ENCODE measurements at regions not wholly inside any gene's neighbourhood (a gene's known extent, or its start where the extent isn't known, plus 50 kb on each side); places are given as distances from the start of the nearest gene placed in this dataset.
"Not testable (repeated sequence)": the region's sequence is repeated elsewhere in the genome, so short reads cannot be mapped to it uniquely, and the experiment has no call there.

DNA sequence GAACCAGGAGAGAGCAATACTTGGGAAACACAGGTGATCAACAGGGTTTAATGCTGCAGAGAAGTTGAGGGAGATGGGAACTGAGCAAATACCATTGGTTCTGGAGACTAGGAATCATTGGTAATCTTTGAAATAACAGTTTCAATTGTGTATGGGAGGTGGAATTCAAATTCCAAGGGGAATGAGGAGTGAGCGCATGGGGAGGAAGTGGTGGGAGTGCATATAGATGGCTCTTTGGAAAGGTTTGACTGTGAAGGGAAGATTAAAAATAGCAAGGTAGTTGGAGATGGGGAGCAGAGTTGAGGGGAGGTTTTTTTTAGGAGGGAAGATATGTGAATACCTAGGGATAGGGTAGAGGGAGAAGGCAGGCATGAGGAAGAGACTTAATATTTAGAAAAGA lies 51.1 kb upstream of the ROPN1 start:
- no peak for DNase-seq (ENCODE audit: low read depth in 2 of 2)

DNA sequence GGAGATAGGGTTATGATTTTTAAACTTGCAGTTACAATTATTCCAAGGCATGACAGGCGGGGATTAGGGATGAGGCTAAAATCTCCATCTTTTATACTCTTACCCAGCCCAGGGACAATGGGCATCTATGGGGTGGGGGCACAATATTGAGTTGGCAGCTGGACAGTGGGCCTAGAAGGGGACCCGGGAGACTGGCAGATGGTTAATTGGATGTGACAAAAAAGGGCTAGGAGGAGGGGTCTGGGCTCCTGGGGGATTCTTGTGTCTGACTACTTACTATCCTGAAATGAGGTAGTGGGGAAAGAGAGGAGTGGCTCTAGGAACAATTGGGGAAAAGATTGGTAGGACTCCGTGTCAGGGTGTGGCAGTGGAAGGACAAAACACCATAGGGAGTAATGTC lies 53.0 kb upstream of the ROPN1 start:
- no peak for DNase-seq (ENCODE audit: low read depth in 2 of 2)

- DNase-seq (ENCODE audit: low read depth in 2 of 2), result no peak
Measured at GRCh38 chr3:124048967-124049798, 57.3 kb upstream of the ROPN1 start.

DNA sequence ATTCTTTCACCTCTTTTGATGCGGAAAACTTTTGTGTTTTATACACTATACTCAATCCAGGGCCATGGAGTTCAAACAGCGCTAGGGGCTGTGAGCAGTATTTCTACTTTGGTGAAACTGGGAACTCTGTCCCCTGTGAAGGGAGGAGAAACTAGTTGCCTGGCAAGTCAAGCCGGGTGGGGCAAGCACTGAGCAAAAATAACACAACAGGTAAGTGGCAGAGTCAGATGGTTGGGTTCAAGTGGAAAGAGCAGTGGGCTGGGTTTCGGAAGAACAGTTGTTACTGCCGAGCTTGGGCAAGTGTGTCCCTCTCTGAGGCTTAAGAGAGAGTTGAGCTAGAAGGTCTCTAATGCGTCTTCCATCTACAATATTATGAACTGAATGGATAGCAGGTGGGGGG lies 59.7 kb upstream of the ROPN1 start:
- DNase-seq (ENCODE audit: low read depth in 2 of 2), result no peak

GRCh38 chr3:124053871-124054270 lies 61.9 kb upstream of the ROPN1 start:
- DNase-seq (ENCODE audit: low read depth in 2 of 2), result no peak

- no peak for DNase-seq (ENCODE audit: low read depth in 2 of 2)
Measured at GRCh38 chr3:124056846-124057245, 64.9 kb upstream of the ROPN1 start.

DNA sequence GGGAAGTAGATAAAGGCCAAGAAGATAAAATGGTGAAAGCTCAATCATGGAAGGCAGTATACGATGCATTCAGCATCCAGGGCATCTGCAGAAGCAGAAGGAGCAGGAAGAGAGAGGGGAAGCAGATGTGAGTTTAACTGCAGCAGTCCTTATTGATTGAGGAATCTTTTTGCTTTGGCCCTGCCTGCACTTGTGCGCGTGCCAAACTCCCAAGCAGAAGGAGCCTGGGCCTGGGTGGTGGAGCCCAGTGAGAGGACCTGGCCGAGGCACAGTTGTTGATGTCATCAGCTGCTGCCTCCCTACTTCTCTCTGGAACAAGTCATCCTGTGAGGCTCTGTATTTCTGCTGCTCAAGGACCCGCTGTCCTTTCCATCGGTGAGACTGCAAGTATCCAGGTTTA lies 65.5 kb upstream of the ROPN1 start:
- no peak for DNase-seq (ENCODE audit: low read depth in 2 of 2)

DNA sequence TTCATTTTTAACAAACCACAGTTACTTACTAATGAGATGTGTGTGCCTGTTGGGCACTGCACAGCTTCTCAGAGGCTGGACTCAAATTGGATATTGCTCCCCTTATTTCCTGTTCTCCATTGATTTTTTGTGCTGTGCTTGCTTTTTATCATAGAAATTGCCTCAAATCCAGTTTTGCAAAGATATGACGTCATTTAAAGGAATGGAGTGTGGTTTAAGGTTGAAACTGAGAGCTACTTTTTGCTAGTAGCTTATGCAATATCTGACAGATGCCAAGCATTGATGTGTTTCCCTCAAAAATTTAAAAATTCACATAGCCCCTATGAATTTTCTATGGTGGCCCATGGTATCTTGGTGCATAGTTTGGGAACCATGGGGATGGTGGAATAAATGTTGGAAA lies 67.7 kb upstream of the ROPN1 start:
- DNase-seq (ENCODE audit: low read depth in 2 of 2), result no peak

DNA sequence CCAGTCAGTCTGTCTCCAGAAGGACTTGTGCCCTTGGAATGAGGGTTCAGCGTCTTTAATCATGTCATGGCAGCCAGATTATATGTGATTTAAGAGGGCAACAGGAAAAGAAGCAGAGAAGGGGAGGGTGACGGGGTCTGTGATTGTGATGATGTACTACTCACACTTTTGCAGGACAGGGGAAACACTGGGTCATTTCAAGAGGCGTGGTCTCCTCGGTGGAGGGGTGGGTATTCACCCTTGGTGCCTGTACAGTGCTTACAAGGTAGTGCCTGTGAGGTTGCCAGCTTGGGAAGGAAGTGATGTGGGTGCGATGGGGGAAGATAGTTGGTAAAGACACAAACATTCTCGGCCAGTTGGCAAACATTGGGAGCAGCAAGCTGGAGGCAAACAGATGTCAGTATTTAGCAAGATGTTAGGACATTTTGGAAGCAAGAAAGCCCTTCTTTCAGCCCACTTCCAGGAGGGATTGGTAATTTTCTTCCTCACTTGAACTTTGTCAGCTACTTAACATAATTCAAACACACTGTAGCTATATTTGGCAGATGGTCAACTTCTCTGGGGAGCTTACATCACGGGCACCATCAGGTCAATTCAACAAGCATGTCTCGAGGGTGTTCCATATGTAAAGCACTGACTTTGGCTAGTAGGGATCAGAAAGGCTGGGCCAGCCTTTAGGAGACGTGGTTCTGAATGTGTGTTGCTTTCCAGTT lies 71.4 kb upstream of the ROPN1 start:
- DNase-seq (ENCODE audit: low read depth in 2 of 2), result no peak

GRCh38 chr3:124064050-124064449 lies 72.1 kb upstream of the ROPN1 start:
- DNase-seq (ENCODE audit: low read depth in 2 of 2), result no peak

DNA sequence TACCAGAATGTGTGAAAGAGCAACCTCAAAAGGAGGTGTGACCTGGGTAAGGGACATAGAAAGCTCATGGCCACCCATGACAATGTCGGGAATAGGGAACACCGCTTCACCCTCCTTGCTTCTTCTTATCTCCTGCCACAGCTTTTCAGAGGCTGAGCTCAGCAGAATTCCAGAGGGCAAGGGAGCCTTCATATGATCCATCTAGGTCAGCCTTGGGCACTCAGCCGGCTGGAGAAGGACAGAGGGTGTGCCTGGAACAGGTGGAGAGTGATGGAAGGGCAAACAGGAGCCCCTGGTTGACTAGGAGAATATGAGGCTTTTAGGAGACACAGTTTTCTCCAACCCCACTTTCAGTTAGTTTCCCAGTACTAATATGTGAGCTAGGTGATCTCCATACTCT lies 74.6 kb upstream of the ROPN1 start:
- not testable (repeated sequence) for DNase-seq (ENCODE audit: low read depth in 2 of 2)

DNA sequence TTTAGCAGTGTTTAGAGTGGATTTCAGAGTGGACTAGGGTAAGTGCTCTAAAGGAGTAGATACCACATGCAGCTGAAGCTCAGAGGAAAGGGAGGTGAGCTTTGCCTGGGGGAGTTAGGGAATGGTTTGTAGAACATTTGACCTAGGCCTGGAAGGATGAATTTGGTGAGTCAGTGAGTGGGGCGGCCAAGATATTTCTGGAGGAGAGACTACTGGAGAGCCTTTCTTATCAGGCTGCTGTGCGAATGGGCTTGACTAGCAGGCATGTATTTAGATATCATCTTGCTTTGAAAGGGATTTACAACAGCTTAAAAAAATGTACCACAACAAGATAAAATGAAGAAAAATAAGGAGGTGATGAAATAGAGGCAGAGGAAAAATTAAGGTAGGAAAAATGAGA lies 77.8 kb upstream of the ROPN1 start:
- DNase-seq (ENCODE audit: low read depth in 2 of 2), result not testable (repeated sequence)

DNA sequence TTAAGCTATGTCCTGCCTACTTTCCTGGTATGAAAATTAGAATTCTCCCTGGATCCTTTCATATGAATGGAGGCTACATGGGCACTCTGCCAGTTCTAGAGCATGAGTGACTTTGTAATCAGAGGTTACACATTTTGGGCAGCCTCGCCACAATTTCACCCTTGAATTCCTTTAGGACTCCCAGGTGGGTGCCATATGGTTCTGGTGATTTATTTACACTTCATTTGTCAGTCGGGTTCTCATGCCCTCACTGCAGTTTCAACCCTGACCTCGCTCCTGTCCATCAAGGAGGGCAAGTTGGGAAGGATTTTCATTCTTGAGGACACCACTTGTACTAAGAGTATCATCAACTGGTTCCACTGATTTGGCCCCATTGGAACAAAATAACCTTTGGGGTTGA lies 83.2 kb upstream of the ROPN1 start:
- not testable (repeated sequence) for DNase-seq (ENCODE audit: low read depth in 2 of 2)

DNA sequence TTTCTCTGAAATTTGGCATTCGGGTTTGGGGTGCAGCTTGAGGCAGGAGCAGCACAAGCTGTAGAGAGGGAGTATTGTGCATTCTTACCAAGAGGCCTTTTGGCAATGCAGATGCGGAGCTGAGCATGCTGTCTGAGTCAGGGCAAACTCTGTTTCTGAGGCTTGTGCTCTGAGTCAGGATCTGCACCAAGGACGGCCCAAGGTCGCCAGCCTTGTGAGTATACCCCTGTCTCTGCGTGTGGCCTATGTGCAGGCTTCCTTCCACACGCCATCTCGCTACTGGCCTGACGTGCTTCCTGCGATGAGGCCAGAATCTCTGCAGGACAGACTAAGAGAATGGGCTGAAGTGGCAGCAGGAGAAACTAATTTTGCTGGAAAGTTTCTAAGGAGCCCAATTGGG lies 83.8 kb upstream of the ROPN1 start:
- no peak for DNase-seq (ENCODE audit: low read depth in 2 of 2)

- DNase-seq (ENCODE audit: low read depth in 2 of 2), result no peak
Measured at GRCh38 chr3:124076235-124076634, 84.3 kb upstream of the ROPN1 start.

DNA sequence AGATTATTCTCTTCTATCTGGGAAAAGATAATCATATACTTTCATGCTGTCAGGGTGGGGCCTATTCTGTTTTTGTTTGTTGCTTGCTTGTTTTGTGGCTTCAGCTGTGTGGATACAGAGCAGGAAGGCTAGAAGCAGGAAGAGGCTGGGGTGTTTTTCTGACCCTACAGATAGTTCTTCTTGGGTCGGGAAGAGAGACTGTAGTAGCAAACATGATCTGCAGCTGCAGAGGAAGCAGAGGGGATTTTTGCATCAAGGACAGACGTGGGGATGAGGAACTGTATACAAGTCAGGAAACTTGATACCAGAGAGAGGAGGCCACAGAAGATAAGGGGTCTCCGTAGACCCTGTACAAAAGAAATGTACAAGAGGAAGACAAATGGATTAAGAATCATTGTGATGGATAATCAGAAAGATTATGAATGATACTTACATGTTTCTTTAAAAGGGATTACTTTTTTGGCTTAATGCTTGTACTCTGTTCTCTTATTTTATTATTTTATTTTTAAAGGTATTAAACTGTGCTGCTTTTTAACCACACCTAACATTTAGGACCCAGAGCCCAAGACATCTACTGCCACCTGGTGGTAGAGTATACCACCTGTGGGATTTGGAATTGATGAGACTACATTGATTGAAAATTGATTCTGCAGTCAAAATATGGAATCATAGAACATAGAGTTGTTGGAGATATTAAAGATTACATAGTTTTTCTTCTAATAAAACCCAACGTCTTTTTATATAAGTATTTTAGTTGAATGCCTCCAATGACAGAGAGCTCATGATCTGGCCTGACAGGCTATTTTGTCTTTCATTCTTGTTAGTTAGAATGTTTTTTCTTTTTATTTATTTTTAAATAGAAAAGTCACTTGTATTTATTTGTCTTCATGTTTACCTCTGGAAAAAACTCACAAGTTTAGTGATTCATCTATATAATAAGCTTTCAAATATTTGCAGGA lies 87.3 kb upstream of the ROPN1 start:
- no peak for DNase-seq (ENCODE audit: low read depth in 2 of 2)

- DNase-seq (ENCODE audit: low read depth in 2 of 2), result no peak
Measured at GRCh38 chr3:124079912-124080276, 88.0 kb upstream of the ROPN1 start.

- no peak for DNase-seq (ENCODE audit: low read depth in 2 of 2)
Measured at GRCh38 chr3:124082343-124082742, 90.4 kb upstream of the ROPN1 start.

DNA sequence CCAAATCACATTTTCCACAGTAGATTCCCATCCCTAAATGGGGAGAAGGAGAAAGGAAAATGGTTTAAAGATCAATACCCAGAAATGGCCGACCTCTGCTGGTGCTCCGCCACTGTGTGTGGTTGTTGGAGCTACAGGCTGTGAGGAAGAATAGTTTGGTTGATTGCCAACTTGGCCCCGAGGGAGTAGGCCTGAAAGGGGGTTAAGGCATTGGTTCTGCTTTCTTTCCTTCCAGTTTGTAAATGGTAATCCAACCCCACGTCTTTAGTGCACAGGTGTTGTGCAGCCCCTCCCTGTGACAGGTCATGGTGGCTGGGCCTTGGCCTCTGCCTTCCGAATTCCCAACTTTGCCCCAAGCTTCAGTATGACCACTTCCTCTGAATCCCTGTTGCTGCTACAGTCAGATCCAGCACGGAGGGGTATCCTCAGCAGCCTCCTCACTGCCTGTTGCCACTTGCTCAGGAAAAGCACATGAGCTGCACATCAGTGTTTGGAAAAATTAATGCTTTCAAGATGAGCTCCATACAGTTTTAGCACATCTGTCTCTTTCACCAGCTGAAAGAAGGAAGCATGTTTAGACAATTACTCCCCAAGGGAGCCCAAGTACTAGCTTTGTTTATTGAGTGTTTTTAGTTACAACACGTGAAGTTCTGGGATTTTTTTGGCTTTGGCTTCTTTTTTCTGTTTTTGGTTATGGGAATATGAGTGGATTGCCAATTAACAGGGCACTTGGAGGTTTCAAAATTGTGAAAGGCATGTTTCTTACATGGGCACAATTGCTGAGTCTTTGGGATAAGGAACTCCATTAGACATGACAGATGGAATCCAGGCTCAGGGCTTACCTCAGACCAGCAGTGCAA lies 92.3 kb upstream of the ROPN1 start:
- DNase-seq (ENCODE audit: low read depth in 2 of 2), result no peak

GRCh38 chr3:124088801-124089200 lies 96.9 kb upstream of the ROPN1 start:
- no peak for DNase-seq (ENCODE audit: low read depth in 2 of 2)

- no peak for DNase-seq (ENCODE audit: low read depth in 2 of 2)
Measured at GRCh38 chr3:124089214-124089613, 97.3 kb upstream of the ROPN1 start.

All from stimulated activated CD8-positive, alpha-beta memory T cell treated with anti-CD3 and anti-CD28 coated beads, Interleukin-2, amount 100 ng/mL, for 48 hours (primary cell).